ENCODE measurements at regions not wholly inside any gene's neighbourhood (a gene's known extent, or its start where the extent isn't known, plus 50 kb on each side); places are given as distances from the start of the nearest gene placed in this dataset.
"Not testable (repeated sequence)": the region's sequence is repeated elsewhere in the genome, so short reads cannot be mapped to it uniquely, and the experiment has no call there.

- DNase-seq; ATAC-seq (ENCODE audit: poor library complexity); intact Hi-C loops (cut with DNase I): not testable (repeated sequence)
These were observed 1533.5 kb upstream of the TPTE start for GRCh38 chr21:8987896-8988295.

- no peak for DNase-seq
- ATAC-seq (ENCODE audit: poor library complexity): no peak
- intact Hi-C loops (cut with DNase I): no loop called here
These were observed 1532.7 kb upstream of the TPTE start for GRCh38 chr21:8988696-8989095.

- DNase-seq (no peak), ATAC-seq (ENCODE audit: poor library complexity) (peak; percentile 55)
- intact Hi-C loops (cut with DNase I): no loop called here
These were observed 1532.1 kb upstream of the TPTE start for GRCh38 chr21:8989261-8989711.

GRCh38 chr21:8989721-8990325 lies 1531.6 kb upstream of the TPTE start:
- intact Hi-C loops (cut with DNase I): no loop called here
- ATAC-seq (ENCODE audit: poor library complexity): peak; percentile 38
- no peak for DNase-seq

GRCh38 chr21:8990326-8991087 lies 1530.9 kb upstream of the TPTE start:
- ATAC-seq (ENCODE audit: poor library complexity) (peak; percentile 36), DNase-seq (no peak)
- intact Hi-C loops (cut with DNase I): no loop called here

- intact Hi-C loops (cut with DNase I): no loop called here
- DNase-seq: no peak
- ATAC-seq (ENCODE audit: poor library complexity): no peak
These were observed 1530.1 kb upstream of the TPTE start for GRCh38 chr21:8991088-8991907.

- ATAC-seq (ENCODE audit: poor library complexity) (no peak), DNase-seq (no peak)
- intact Hi-C loops (cut with DNase I): no loop called here
These were observed 1529.3 kb upstream of the TPTE start for GRCh38 chr21:8991968-8992621.

- ATAC-seq (ENCODE audit: poor library complexity): peak; percentile 12
These were observed 1528.6 kb upstream of the TPTE start for GRCh38 chr21:8992731-8993174.

GRCh38 chr21:8993284-8993942 lies 1528.0 kb upstream of the TPTE start:
- ATAC-seq (ENCODE audit: poor library complexity) (no peak), DNase-seq (no peak)
- intact Hi-C loops (cut with DNase I): no loop called here

More at GRCh38 chr21:8992731-8993174, 1528.6 kb upstream of the TPTE start:
- intact Hi-C loops (cut with DNase I): no loop called here
- no peak for DNase-seq

- peak; percentile 6 for ATAC-seq (ENCODE audit: poor library complexity)
- intact Hi-C loops (cut with DNase I): no loop called here
- no peak for DNase-seq
These were observed 1527.3 kb upstream of the TPTE start for GRCh38 chr21:8993943-8994639.

GRCh38 chr21:8994640-8995511 lies 1526.5 kb upstream of the TPTE start:
- intact Hi-C loops (cut with DNase I): no loop called here
- ATAC-seq (ENCODE audit: poor library complexity): no peak
- no peak for DNase-seq

- ATAC-seq (ENCODE audit: poor library complexity); DNase-seq; intact Hi-C loops (cut with DNase I): not testable (repeated sequence)
These were observed 1524.9 kb upstream of the TPTE start for GRCh38 chr21:8996487-8996968.

GRCh38 chr21:8997011-8997440 lies 1524.4 kb upstream of the TPTE start:
- intact Hi-C loops (cut with DNase I): no loop called here
- ATAC-seq (ENCODE audit: poor library complexity) (no peak), DNase-seq (no peak)

GRCh38 chr21:8997443-8998390 lies 1523.7 kb upstream of the TPTE start:
- ATAC-seq (ENCODE audit: poor library complexity); intact Hi-C loops (cut with DNase I); DNase-seq: not testable (repeated sequence)

- intact Hi-C loops (cut with DNase I); DNase-seq; ATAC-seq (ENCODE audit: poor library complexity): not testable (repeated sequence)
These were observed 1522.9 kb upstream of the TPTE start for GRCh38 chr21:8998480-8998879.

All from Right ventricle myocardium superior (tissue), 1 donor.